GM21737 (cell line): ENCODE measurements at regions not wholly inside any gene's neighbourhood (a gene's known extent, or its start where the extent isn't known, plus 50 kb on each side); places are given as distances from the start of the nearest gene placed in this dataset.

Source experiments
- ATAC-seq: cut with Tn5 transposase; IDR thresholded peaks from one replicate; pipeline ENCODE4 v1.9.1; 2021; ENCODE audit warnings: mild to moderate bottlenecking, moderate library complexity; ENCODE audit not compliant: unreplicated experiment

DNA sequence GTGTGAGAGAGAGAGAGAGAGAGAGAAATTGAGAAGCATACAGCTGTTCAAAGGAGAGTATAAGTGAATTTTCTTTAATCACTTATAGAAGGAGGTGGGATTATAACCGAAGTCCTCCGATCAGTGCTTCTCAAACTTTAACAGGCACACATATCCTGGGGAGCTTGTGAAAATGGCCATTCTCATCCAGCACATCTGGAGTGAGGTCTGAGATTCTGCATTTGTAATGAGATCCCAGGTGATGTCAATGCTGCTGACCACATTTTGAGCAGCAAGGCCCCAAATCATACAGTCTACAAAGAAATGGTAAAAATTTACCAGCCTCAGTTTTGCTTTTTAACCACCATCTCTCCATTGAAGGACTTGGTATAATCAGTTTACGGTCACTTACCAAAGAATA is 219.0 kb downstream of the PTEN start:
- peak; percentile 29 for ATAC-seq

GRCh38 chr10:88082806-88083596 is 219.6 kb downstream of the PTEN start:
- ATAC-seq: peak; percentile 72

GRCh38 chr10:88083597-88083989 is 220.2 kb downstream of the PTEN start:
- ATAC-seq: no peak

- ATAC-seq: no peak
Observed at GRCh38 chr10:88086187-88086960, 222.9 kb downstream of the PTEN start.

DNA sequence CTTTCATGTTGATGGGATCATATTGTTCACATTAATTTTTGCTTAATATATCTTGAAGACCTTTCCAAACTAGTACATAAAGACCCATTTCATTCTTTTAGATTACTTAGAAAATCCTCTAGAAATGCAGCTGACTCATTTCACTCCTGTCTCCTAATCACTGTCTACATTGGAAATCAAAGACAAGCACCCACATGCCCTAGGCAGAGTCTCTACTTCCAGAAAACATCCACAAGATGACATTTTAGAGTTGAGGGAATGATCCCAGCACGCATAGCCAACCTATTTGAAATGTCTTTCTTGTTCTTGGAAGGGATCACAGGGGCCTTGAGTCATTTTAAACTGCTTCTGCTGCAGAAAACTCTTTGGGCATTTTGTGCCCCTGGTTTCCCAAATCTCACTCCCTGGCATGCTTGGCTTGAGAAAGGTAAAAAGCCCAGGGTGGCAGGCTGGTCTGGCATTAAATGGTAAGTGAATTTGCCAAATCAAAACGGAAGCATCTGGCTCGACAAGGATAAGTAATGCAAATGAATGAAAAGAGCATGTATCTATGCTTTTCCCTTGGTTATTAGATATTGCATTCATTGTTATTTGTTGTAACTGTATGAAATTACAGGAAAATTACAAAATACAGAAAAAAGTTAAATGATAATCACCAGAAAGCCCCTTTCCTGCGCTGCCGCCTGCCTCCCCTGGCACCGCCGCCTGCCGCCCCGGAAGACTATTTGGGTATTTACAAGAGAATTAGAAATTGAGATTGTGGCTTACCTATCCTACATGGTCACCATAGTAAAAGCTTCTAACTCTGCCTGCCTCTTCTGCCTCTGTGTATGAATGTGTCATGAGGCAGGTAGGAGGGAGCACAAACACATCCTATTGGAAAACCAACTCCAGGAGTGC is 225.3 kb downstream of the PTEN start:
- ATAC-seq: no peak

- ATAC-seq: no peak
Observed at GRCh38 chr10:88089498-88089897, 226.1 kb downstream of the PTEN start.

- ATAC-seq: no peak
Observed at GRCh38 chr10:88090568-88091214, 227.3 kb downstream of the PTEN start.

- ATAC-seq: peak; percentile 74
Observed at GRCh38 chr10:88091490-88092061, 228.2 kb downstream of the PTEN start.

GRCh38 chr10:88092265-88092664 is 228.8 kb downstream of the PTEN start:
- ATAC-seq: no peak

GRCh38 chr10:88092973-88093372 is 229.5 kb downstream of the PTEN start:
- no peak for ATAC-seq

- ATAC-seq: no peak
Observed at GRCh38 chr10:88094795-88095194, 231.4 kb downstream of the PTEN start.

GRCh38 chr10:88095223-88095721 is 231.8 kb downstream of the PTEN start:
- no peak for ATAC-seq

DNA sequence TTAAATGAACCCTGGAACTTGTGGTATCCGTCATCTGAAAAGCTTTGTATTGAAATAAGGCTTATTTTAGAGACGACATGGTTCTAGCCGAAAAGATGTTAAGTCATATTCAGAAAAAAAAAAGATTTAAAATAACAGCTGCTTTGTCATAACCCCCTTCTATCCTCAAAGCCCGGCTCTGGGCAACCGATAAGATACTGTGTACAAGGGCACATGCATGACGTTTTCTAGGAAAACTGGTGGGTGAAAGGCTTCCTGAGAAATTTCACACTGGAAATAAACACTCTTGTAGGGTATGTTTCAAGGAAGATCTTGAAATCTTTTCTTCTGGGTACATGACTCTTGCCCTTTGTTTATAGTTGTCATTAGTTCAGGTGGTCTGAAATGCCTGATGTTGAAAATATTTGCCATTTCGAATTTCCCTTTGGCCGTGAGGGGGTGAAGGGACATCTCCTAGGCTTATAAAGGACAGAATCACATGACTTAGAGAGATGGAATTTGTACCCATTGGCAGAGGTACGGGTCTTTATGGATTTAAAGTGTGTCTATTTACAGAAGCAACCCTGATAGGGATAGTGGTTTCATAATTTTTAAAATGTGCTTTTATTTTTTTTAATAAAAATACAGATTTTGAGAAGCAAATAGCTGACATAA is 232.5 kb downstream of the PTEN start:
- ATAC-seq: no peak

GRCh38 chr10:88097092-88097516 is 233.7 kb downstream of the PTEN start:
- ATAC-seq: no peak

- ATAC-seq: no peak
Observed at GRCh38 chr10:88097536-88097935, 234.1 kb downstream of the PTEN start.

DNA sequence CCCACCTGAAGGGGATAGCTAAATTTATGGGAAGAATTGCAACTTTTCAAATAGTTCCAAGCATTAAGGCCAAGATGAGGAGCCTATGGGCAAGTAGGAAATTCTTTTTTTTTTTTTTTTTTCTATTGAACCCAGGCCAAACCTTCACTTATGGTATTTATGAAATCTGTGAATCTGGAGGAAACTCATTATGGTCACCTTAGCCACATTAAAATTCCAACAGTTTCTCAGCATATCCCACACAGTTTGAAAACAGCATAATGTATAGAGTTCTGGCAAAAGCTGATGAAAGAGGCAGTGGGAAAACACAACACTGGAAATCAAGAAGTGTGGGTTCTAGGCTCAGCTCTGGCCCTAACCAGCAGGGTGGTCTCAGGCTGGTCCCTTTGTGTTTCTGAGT is 236.9 kb downstream of the PTEN start:
- no peak for ATAC-seq

DNA sequence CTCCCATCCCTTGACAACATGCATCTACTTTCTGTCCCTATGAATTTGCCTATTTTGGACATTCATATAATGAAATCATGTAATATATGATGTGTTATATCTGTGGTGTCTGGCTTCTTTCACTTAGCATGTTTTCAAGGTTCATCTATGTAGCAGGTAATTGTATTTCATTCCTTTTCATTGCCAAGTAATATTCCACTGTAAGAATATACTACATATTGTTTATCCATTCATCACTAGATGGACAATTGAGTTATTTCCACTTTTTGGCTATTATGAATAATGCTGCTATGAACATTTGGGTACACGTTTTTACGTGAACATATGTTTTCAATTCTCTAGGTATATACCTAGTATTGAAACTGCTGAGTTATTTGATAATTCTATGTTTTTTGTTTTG is 238.2 kb downstream of the PTEN start:
- no peak for ATAC-seq

GRCh38 chr10:88103576-88103975 is 240.2 kb downstream of the PTEN start:
- no peak for ATAC-seq

- no peak for ATAC-seq
Observed at GRCh38 chr10:88104223-88104622, 240.8 kb downstream of the PTEN start.

DNA sequence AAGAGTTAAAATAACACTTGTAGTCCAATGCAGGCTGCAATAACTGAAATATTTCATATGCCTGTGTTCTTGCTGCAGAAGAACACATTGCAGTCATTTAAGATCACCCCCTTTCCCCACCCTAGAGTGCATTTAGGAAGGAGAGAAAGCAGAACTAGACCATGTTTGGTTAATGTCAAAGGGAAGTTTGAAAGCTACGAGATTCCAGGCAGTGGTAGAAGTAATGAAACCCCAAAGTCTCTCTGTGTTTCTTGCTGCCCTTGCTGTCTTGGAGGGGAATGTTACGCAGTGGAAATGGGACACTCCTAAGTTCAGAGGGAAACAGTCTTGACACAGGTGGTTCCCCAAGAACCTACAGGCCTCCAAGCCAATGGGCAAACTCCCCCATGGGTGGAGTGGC is 242.9 kb downstream of the PTEN start:
- ATAC-seq: no peak
